C4-2B (cell line): ENCODE measurements at regions not wholly inside any gene's neighbourhood (a gene's known extent, or its start where the extent isn't known, plus 50 kb on each side); places are given as distances from the start of the nearest gene placed in this dataset.

Source experiments
- ZFX ChIP-seq: fragments of 450-650 bp; IDR thresholded peaks from 2 replicates; pipeline ENCODE4 v1.6.1; 2017
- TF ChIP-seq, protein P1 (sequence below): fragments of 450-650 bp; conservative IDR thresholded peaks from 2 replicates; pipeline ENCODE4 v1.5.1; 2017; ENCODE audit warnings: mild to moderate bottlenecking

DNA sequence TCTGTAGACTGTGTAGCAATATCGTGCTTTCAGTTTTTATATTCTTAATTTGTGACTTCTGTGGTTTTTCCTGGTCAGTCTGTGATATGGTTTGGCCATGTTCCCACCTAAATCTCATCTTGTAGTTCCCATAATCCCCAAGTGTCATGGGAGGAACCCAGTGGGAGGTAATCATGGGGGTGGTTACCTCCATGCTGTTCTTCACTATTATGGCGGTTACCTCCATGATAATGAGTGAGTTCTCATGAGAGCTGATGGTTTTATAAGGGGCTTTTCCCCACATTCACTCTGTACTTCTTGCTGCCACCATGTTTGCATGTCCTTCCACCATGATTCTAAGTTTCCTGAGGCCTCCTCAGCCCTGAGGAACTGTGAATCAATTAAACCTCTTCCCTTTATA is 169.8 kb downstream of the LEPR start:
- TF ChIP-seq, protein P1, sequence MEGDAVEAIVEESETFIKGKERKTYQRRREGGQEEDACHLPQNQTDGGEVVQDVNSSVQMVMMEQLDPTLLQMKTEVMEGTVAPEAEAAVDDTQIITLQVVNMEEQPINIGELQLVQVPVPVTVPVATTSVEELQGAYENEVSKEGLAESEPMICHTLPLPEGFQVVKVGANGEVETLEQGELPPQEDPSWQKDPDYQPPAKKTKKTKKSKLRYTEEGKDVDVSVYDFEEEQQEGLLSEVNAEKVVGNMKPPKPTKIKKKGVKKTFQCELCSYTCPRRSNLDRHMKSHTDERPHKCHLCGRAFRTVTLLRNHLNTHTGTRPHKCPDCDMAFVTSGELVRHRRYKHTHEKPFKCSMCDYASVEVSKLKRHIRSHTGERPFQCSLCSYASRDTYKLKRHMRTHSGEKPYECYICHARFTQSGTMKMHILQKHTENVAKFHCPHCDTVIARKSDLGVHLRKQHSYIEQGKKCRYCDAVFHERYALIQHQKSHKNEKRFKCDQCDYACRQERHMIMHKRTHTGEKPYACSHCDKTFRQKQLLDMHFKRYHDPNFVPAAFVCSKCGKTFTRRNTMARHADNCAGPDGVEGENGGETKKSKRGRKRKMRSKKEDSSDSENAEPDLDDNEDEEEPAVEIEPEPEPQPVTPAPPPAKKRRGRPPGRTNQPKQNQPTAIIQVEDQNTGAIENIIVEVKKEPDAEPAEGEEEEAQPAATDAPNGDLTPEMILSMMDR, result no peak
- no peak for TF ChIP-seq ZFX
